ENCODE measurements at regions not wholly inside any gene's neighbourhood (a gene's known extent, or its start where the extent isn't known, plus 50 kb on each side); places are given as distances from the start of the nearest gene placed in this dataset.

GRCh38 chr1:69426401-69426800 lies 141.3 kb upstream of the LRRC7 start:
- no peak for TF ChIP-seq CTCF (IDR thresholded peaks at IDR 0.05; ENCODE audit: low read depth, low read length)
- no peak overlapping the region for H3K4me3 ChIP-seq (ENCODE audit: low read depth, low read length)

GRCh38 chr1:69433073-69433472 lies 134.6 kb upstream of the LRRC7 start:
- no peak for TF ChIP-seq CTCF (IDR thresholded peaks at IDR 0.05; ENCODE audit: low read depth, low read length)
- no peak overlapping the region for H3K4me3 ChIP-seq (ENCODE audit: low read depth, low read length)

- no peak overlapping the region for H3K4me3 ChIP-seq (ENCODE audit: low read depth, low read length)
- TF ChIP-seq CTCF (IDR thresholded peaks at IDR 0.05; ENCODE audit: low read depth, low read length) = no peak
Observed at GRCh38 chr1:69436151-69436550, 131.6 kb upstream of the LRRC7 start.

GRCh38 chr1:69438056-69438795 lies 129.5 kb upstream of the LRRC7 start:
- no peak for TF ChIP-seq CTCF (IDR thresholded peaks at IDR 0.05; ENCODE audit: low read depth, low read length)

GRCh38 chr1:69441496-69441895 lies 126.2 kb upstream of the LRRC7 start:
- TF ChIP-seq CTCF (IDR thresholded peaks at IDR 0.05; ENCODE audit: low read depth, low read length) = no peak

More at GRCh38 chr1:69438056-69438795, 129.5 kb upstream of the LRRC7 start:
- no peak overlapping the region for H3K4me3 ChIP-seq (ENCODE audit: low read depth, low read length)

GRCh38 chr1:69451196-69451595 lies 116.5 kb upstream of the LRRC7 start:
- no peak overlapping the region for H3K4me3 ChIP-seq (ENCODE audit: low read depth, low read length)

More at GRCh38 chr1:69441496-69441895, 126.2 kb upstream of the LRRC7 start:
- H3K4me3 ChIP-seq (ENCODE audit: low read depth, low read length) = no peak overlapping the region

More at GRCh38 chr1:69451196-69451595, 116.5 kb upstream of the LRRC7 start:
- no peak for TF ChIP-seq CTCF (IDR thresholded peaks at IDR 0.05; ENCODE audit: low read depth, low read length)

All from WI38 (cell line).